ENCODE measurements at regions not wholly inside any gene's neighbourhood (a gene's known extent, or its start where the extent isn't known, plus 50 kb on each side); places are given as distances from the start of the nearest gene placed in this dataset.

- TF ChIP-seq POLR2A (IDR thresholded peaks at IDR 0.05) (no peak), CTCF (IDR thresholded peaks at IDR 0.05) (no peak)
Observed at GRCh38 chr4:147284935-147285334, 196.0 kb upstream of the EDNRA start.

Measured in tibial nerve (tissue), 3 donors.